ENCODE measurements at regions not wholly inside any gene's neighbourhood (a gene's known extent, or its start where the extent isn't known, plus 50 kb on each side); places are given as distances from the start of the nearest gene placed in this dataset.

DNA sequence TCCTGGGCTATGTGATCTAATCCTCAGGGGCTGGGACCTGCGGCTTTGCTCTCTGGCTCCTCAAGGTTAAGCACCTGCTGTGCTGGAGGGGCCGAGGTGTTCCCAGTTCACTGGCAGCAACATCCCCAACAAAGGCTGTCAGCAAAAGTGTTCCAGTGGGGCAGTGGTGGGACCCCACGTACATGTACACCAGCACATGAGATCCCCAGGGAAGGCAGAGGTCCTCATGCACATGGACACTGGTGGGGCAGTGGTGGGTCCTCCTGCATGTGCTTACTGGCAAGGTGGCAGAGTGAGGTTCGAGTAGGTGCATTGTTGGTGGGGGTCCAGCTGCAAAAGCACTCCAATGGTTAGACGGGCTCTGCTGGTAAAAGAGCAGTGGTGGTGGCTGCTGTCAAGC, 255.6 kb upstream of the MPDZ start:
- Histone ChIP-seq H3K36me3 (ENCODE audit: insufficient read depth, low read depth, low read length) (no peaks in the 10 kb centered on the region), H3K4me1 (ENCODE audit: insufficient read depth, low read length) (no peaks in the 10 kb centered on the region), H3K27ac (ENCODE audit: low read length) (no peak overlapping the region), H3K27me3 (ENCODE audit: insufficient read depth, low read length) (no peaks in the 10 kb centered on the region), H3K9ac (ENCODE audit: low read depth, low read length) (no peak overlapping the region), H3K4me3 (ENCODE audit: low read length) (no peak overlapping the region), H3K9me3 (ENCODE audit: insufficient read depth, low read depth, low read length) (no peaks in the 10 kb centered on the region)

DNA sequence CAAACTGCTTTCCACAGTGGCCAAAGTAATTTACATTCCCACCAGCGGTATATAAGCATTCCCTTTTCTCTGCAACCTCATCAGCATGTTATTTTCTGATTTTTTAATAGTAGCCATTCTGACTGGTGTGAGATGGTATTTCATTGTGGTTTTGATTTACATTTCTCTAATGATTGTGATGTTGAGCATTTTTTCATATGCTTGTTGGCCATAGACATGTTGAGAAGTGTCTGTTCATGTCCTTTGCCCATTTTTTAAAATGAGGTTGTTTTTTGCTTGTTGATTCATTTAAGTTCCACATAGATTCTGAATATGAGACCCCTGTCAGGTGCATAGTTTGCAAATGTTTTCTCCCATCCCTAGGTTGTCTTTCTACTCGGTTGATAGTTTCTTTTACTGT, 254.5 kb upstream of the MPDZ start:
- Histone ChIP-seq H3K9me3 (ENCODE audit: insufficient read depth, low read depth, low read length) (no peaks in the 10 kb centered on the region), H3K27ac (ENCODE audit: low read length) (no peak overlapping the region), H3K36me3 (ENCODE audit: insufficient read depth, low read depth, low read length) (no peaks in the 10 kb centered on the region), H3K9ac (ENCODE audit: low read depth, low read length) (no peak overlapping the region), H3K27me3 (ENCODE audit: insufficient read depth, low read length) (no peaks in the 10 kb centered on the region), H3K4me1 (ENCODE audit: insufficient read depth, low read length) (no peaks in the 10 kb centered on the region), H3K4me3 (ENCODE audit: low read length) (no peak overlapping the region)

DNA sequence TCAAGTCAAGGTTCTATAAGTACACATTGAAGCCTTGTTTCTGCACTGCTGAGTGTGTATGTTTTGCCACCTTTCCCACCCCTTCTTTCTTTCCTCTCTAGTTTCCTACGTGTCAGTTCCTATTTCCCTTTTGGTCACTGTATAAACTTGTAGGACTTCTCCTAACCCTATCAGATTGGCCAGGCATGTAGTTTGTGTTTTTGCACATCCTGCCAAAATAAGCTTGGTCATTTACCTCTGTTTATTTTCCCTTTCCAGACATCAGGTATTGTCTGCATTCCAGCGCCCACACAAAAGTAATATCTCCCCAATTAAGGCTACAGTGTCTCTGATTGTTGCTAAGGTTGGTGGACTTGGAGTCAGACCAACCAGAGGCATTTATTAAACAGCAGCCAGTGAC, 252.9 kb upstream of the MPDZ start:
- Histone ChIP-seq H3K4me1 (ENCODE audit: insufficient read depth, low read length) (no peaks in the 10 kb centered on the region), H3K27ac (ENCODE audit: low read length) (no peak overlapping the region), H3K9me3 (ENCODE audit: insufficient read depth, low read depth, low read length) (no peaks in the 10 kb centered on the region), H3K9ac (ENCODE audit: low read depth, low read length) (no peak overlapping the region), H3K36me3 (ENCODE audit: insufficient read depth, low read depth, low read length) (no peaks in the 10 kb centered on the region), H3K4me3 (ENCODE audit: low read length) (no peak overlapping the region), H3K27me3 (ENCODE audit: insufficient read depth, low read length) (no peaks in the 10 kb centered on the region)

DNA sequence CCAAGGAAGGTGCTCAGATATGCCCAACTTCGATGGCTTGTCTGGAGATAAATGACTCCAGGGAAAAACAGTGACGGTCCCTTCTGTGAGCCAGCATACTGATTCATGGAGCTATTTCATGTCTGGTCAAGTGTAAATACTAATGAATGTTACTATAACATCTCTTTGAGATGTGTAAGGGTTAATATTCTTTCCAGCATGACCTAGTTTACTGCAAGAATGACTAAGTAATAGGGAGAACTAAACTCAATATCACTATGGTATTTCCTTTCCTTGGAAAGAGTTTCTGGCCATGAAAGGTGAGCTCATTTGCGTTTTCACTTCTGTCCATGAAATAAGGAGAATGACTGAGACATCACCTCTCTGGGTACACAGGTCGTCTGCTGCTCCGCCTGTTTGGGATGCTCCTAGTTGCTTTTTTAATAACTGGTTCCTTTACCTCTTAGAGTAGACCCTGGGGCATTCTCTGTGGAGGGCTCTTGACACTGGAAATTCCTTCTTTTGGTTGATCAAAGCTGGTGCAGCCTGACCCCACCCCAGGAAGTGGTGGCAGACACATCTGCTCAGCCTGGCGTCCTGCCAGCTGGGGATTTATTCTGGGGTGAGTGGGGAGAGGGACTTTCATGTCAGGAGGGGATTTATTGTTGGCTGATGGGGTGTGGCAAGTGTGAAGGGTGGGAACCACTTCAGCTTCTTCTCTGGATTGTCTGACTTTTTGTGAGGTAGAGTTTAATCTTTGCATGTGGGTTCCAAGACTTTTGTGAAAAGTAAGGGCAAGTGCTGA, 250.0 kb upstream of the MPDZ start:
- H3K4me3 ChIP-seq (ENCODE audit: low read length) = no peak overlapping the region
- no peak overlapping the region for H3K27ac ChIP-seq (ENCODE audit: low read length)
- H3K4me1 ChIP-seq (ENCODE audit: insufficient read depth, low read length) = no peaks in the 10 kb centered on the region
- H3K9ac ChIP-seq (ENCODE audit: low read depth, low read length) = no peak overlapping the region
- H3K27me3 ChIP-seq (ENCODE audit: insufficient read depth, low read length) = no peaks in the 10 kb centered on the region
- H3K36me3 ChIP-seq (ENCODE audit: insufficient read depth, low read depth, low read length) = no peaks in the 10 kb centered on the region
- no peaks in the 10 kb centered on the region for H3K9me3 ChIP-seq (ENCODE audit: insufficient read depth, low read depth, low read length)

DNA sequence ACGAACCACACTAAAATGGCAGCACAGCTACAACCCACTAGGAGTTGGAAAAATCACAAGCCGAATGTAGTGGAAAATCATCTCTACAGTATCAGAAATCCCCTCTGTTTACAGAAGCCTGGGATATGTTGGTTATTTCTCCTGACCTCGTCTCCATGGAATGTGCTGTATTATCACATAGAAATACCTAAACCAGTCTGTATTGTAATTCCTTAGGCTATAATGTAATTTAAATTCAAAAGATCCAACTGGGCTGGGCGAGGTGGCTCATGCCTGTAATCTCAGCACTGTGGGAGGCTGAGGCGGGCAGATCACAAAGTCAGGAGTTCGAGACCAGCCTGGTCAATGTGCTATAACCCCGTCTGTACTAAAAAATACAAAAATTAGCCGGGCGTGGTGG, 244.8 kb upstream of the MPDZ start:
- H3K9ac ChIP-seq (ENCODE audit: low read depth, low read length) = no peak overlapping the region
- H3K27ac ChIP-seq (ENCODE audit: low read length) = no peak overlapping the region

DNA sequence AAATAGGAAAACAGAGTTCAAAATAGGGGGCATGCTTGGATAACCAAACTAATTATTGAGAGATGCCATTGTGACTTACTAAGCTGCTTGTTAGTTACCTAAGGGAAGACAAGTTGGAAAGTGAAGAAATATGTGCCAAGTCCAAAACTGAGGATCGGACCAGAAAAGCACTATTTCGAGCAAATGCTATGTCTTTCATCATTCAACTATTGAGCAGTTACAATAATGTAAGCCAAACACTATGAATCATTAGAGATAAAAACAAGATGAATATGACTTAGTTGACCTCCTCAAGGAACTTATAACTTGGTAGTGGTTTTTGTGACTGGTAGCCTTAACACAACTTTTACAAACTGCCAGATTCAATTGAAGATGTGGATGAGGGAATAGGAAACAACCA, 240.6 kb upstream of the MPDZ start:
- Histone ChIP-seq H3K4me1 (ENCODE audit: insufficient read depth, low read length) (peaks cover 5% of the 10 kb centered on the region; the same call in 1 of the 2 replicates), H3K9me3 (ENCODE audit: insufficient read depth, low read depth, low read length) (no peaks in the 10 kb centered on the region), H3K9ac (ENCODE audit: low read depth, low read length) (no peak overlapping the region), H3K27me3 (ENCODE audit: insufficient read depth, low read length) (no peaks in the 10 kb centered on the region), H3K4me3 (ENCODE audit: low read length) (no peak overlapping the region), H3K36me3 (ENCODE audit: insufficient read depth, low read depth, low read length) (no peaks in the 10 kb centered on the region), H3K27ac (ENCODE audit: low read length) (no peak overlapping the region)

More for the DNA sequence above, 244.8 kb upstream of the MPDZ start:
- Histone ChIP-seq H3K4me3 (ENCODE audit: low read length) (no peak overlapping the region), H3K36me3 (ENCODE audit: insufficient read depth, low read depth, low read length) (no peaks in the 10 kb centered on the region), H3K9me3 (ENCODE audit: insufficient read depth, low read depth, low read length) (no peaks in the 10 kb centered on the region), H3K27me3 (ENCODE audit: insufficient read depth, low read length) (no peaks in the 10 kb centered on the region), H3K4me1 (ENCODE audit: insufficient read depth, low read length) (peaks cover 5% of the 10 kb centered on the region; the same call in 1 of the 2 replicates)

DNA sequence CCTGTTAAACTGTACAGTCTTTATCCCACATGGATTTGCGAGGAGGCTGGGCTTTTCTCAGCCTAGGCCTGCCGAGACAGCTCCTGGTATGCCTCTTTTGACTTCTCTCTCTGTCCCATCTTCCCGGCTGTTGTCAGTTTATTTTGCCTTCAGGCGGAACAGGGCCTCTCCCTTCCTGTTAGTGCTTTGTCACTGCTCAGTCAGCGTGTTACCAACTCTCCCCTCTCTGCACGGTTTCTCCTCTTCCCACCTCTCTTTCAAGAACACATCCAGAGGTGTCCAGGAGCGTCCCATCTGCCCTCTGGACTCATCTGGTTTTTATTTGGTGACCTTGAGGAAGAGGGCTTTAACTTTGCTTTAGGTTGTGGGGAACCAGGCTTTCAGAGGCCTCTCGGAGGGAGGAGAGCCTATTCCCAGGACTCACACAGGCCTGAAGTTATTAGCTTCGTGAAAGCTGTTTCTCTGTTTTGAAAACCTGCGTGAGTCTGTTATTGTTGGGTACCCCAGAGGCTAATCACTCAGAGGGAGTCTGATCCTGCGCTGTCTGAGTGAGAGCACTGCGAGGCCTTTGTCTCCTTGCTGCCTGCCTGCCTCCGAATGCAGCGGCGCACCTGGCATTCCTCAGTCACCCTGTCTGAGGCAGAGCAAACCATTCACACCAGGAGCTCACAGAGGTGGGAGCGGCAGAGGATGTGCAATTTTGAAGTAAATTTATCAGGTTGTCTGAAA, 234.4 kb upstream of the MPDZ start:
- Histone ChIP-seq H3K9ac (ENCODE audit: low read depth, low read length) (peak overlapping the region; percentile 66; the same call in 1 of the 2 replicates), H3K27ac (ENCODE audit: low read length) (peak overlapping the region; percentile 72), H3K4me3 (ENCODE audit: low read length) (peak overlapping the region; percentile 17; the same call in 1 of the 2 replicates), H3K27me3 (ENCODE audit: insufficient read depth, low read length) (no peaks in the 10 kb centered on the region), H3K9me3 (ENCODE audit: insufficient read depth, low read depth, low read length) (no peaks in the 10 kb centered on the region), H3K36me3 (ENCODE audit: insufficient read depth, low read depth, low read length) (no peaks in the 10 kb centered on the region), H3K4me1 (ENCODE audit: insufficient read depth, low read length) (peaks cover 11% of the 10 kb centered on the region)

DNA sequence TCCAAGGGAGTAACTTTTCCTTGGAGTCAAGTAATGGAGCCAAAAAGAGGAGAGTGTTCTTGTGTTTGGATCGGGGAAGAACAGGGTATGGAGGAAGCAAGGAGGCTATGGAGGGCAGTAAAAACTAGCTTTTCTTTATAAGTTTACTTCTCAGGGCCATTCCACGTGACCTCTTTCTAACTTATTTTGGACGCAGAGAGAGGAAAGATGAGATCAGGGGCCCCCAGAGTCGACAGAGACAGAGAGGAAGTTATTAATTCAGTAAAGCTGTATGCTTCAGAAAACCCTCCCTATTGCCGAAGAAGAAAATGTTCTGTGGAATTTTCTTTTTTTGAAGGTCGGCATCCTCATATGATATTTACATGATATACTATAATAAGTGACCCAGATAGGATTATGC, 233.8 kb upstream of the MPDZ start:
- Histone ChIP-seq H3K27me3 (ENCODE audit: insufficient read depth, low read length) (no peaks in the 10 kb centered on the region), H3K4me3 (ENCODE audit: low read length) (no peak overlapping the region), H3K36me3 (ENCODE audit: insufficient read depth, low read depth, low read length) (no peaks in the 10 kb centered on the region), H3K9ac (ENCODE audit: low read depth, low read length) (peak overlapping the region; percentile 66; the same call in 1 of the 2 replicates), H3K9me3 (ENCODE audit: insufficient read depth, low read depth, low read length) (no peaks in the 10 kb centered on the region), H3K27ac (ENCODE audit: low read length) (no peak overlapping the region), H3K4me1 (ENCODE audit: insufficient read depth, low read length) (peaks cover 11% of the 10 kb centered on the region)

DNA sequence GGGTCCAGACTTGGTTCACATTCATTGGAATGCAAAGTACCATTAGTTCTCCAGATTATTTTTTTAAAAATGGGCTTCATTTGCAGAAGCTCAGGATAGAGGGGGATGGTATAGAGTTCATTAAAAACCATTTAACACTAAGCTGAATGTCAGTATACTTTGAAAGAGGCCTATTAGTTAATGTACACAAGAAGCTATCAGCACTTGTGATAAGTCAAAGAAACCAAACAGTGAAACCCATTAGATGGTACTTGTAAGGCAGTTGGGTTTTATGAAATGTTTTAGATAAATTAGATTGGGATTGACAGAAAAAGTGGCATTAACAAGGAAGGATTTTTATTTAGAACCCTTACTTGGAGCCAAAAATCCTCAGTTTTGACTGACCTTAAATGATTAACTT, 229.2 kb upstream of the MPDZ start:
- Histone ChIP-seq H3K4me3 (ENCODE audit: low read length) (no peak overlapping the region), H3K9me3 (ENCODE audit: insufficient read depth, low read depth, low read length) (no peaks in the 10 kb centered on the region), H3K4me1 (ENCODE audit: insufficient read depth, low read length) (peaks cover 4% of the 10 kb centered on the region), H3K27ac (ENCODE audit: low read length) (no peak overlapping the region), H3K27me3 (ENCODE audit: insufficient read depth, low read length) (no peaks in the 10 kb centered on the region), H3K36me3 (ENCODE audit: insufficient read depth, low read depth, low read length) (no peaks in the 10 kb centered on the region), H3K9ac (ENCODE audit: low read depth, low read length) (no peak overlapping the region)

DNA sequence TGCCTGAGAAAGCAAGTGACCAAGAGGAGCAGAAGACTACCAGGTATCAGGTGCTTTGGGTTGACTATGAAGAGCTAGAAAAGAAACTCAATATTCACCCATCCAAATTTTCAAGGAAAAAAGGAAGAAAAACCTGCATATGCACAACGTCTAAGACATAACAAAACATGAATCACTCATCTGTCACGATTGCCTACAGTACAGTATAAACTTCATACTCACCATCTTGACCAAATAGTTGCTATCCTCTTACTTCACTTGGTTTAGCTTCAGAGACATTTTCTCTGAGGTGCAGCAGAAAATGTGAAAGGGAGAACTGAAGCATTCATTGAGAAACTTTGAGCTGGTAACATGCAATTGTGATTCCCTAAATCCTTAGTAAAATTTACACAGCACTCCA, 228.6 kb upstream of the MPDZ start:
- Histone ChIP-seq H3K9ac (ENCODE audit: low read depth, low read length) (no peak overlapping the region), H3K36me3 (ENCODE audit: insufficient read depth, low read depth, low read length) (no peaks in the 10 kb centered on the region), H3K9me3 (ENCODE audit: insufficient read depth, low read depth, low read length) (no peaks in the 10 kb centered on the region), H3K27me3 (ENCODE audit: insufficient read depth, low read length) (no peaks in the 10 kb centered on the region), H3K4me3 (ENCODE audit: low read length) (no peak overlapping the region), H3K27ac (ENCODE audit: low read length) (no peak overlapping the region), H3K4me1 (ENCODE audit: insufficient read depth, low read length) (no peaks in the 10 kb centered on the region)

DNA sequence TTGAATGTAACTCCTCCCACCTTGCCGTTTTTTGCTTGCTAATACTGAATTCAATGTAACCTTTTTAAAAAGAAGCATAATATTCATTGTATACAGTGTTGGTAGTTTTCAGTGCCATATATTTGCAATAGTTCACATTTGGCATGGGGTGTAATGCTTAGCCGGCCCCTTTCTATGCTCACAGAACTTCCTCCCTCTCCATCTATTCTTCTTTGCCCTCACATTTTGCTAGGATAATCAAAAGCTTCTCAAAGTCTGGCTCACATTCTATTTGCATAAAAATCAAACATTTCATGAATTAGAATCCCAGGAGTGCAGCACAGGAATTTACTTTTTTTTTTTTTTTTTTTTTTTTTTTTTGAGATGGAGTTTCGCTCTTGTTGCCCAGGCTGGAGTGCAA, 226.3 kb upstream of the MPDZ start:
- Histone ChIP-seq H3K27ac (ENCODE audit: low read length) (no peak overlapping the region), H3K9ac (ENCODE audit: low read depth, low read length) (no peak overlapping the region)

DNA sequence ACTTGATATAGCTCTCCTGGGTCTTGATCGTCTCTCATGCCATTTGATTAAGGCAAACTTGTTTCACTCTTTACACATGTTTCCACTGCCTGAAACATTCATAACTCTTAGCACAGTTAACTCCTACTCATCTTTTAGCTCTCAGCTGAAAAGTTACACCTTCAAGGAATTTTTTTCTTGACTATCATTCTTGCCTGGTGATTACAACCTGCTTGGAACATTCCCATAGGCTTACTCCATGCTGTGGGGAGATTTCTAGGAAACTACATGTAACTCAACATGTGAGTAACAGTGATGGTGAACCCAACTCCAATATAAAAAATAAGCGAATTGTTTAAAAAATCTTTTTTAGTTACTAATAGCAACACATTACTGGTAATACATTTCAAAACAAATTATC, 224.1 kb upstream of the MPDZ start:
- no peak overlapping the region for H3K4me3 ChIP-seq (ENCODE audit: low read length)
- H3K27ac ChIP-seq (ENCODE audit: low read length) = no peak overlapping the region
- no peak overlapping the region for H3K9ac ChIP-seq (ENCODE audit: low read depth, low read length)
- H3K27me3 ChIP-seq (ENCODE audit: insufficient read depth, low read length) = no peaks in the 10 kb centered on the region
- H3K36me3 ChIP-seq (ENCODE audit: insufficient read depth, low read depth, low read length) = no peaks in the 10 kb centered on the region
- H3K4me1 ChIP-seq (ENCODE audit: insufficient read depth, low read length) = 0 out of 2 replicates have a peak, but pooled peaks cover 3% of the 10 kb centered on the region
- H3K9me3 ChIP-seq (ENCODE audit: insufficient read depth, low read depth, low read length) = no peaks in the 10 kb centered on the region

More for the DNA sequence above, 226.3 kb upstream of the MPDZ start:
- Histone ChIP-seq H3K27me3 (ENCODE audit: insufficient read depth, low read length) (no peaks in the 10 kb centered on the region), H3K9me3 (ENCODE audit: insufficient read depth, low read depth, low read length) (no peaks in the 10 kb centered on the region), H3K36me3 (ENCODE audit: insufficient read depth, low read depth, low read length) (no peaks in the 10 kb centered on the region), H3K4me3 (ENCODE audit: low read length) (no peak overlapping the region), H3K4me1 (ENCODE audit: insufficient read depth, low read length) (0 out of 2 replicates have a peak, but pooled peaks cover 3% of the 10 kb centered on the region)
